ENCODE measurements at regions not wholly inside any gene's neighbourhood (a gene's known extent, or its start where the extent isn't known, plus 50 kb on each side); places are given as distances from the start of the nearest gene placed in this dataset.

GRCh38 chr17:34163646-34164045 is 91.4 kb upstream of the CCL2 start:
- H3K79me2 ChIP-seq (ENCODE audit: insufficient read depth, low read length), result no peaks in the 10 kb centered on the region
- no peak overlapping the region for H3K4me2 ChIP-seq (ENCODE audit: low read depth, low read length)
- peak; percentile 64 for ATAC-seq
- WGBS (ENCODE audit: low lambda C conversion rate), result 0% methylated on average over 6 of the region's 6 CpGs
- no peaks in the 10 kb centered on the region for H3K27me3 ChIP-seq (ENCODE audit: control insufficient read depth in 1 of 2, insufficient read depth in 2 of 2, low read length in 2 of 2)
- no peak overlapping the region for H3K4me3 ChIP-seq (replicated peaks in 1 of 3; ENCODE audit: insufficient read depth in 1 of 3, low read depth in 2 of 3, low read length in 3 of 3)
- TF ChIP-seq CTCF (CRISPR knock-in tag; IDR thresholded peaks at IDR 0.05) (peak; percentile 47), ISL2 (CRISPR knock-in tag; IDR thresholded peaks at IDR 0.05) (no peak), STAG1 (CRISPR knock-in tag; IDR thresholded peaks at IDR 0.05) (peak; percentile 42), RBM22 (optimal IDR thresholded peaks at IDR 0.05; ENCODE audit: low read length) (no peak), ZMYM2 (CRISPR knock-in tag; IDR thresholded peaks at IDR 0.05) (no peak), SMC3 (IDR thresholded peaks at IDR 0.05; ENCODE audit: low read length) (0 out of 2 replicates have a peak, but pooled peaks have one; percentile 3), BATF2 (CRISPR knock-in tag; IDR thresholded peaks at IDR 0.05) (no peak)
- no peak overlapping the region for H2AFZ ChIP-seq (ENCODE audit: low read length)
- peak; percentile 9 for DNase-seq (ENCODE audit: low spot score)
- no peaks in the 10 kb centered on the region for H3K4me1 ChIP-seq (ENCODE audit: insufficient read depth, low read length)
- BruUV-seq (replicated peaks), result no TSS peak
- H3K9ac ChIP-seq (ENCODE audit: insufficient read depth, low read depth, low read length), result no peak overlapping the region
- no peak overlapping the region for H3K27ac ChIP-seq (ENCODE audit: extremely low read length, insufficient read depth, low read length)
- ChIA-PET POLR2A (no interaction called here), CTCF (ENCODE audit: low intra/inter-chr PET ratio, low total read pairs) (no interaction called here)
- in situ Hi-C loops (cut with HindIII; ENCODE audit: extremely low pct_ligation_motif_present, low pct_unique_long_range_greater_than_20kb) (no loop called here), intact Hi-C loops (cut with micrococcal nuclease; ENCODE audit: unreplicated experiment) (no loop called here)
- no peaks in the 10 kb centered on the region for H4K20me1 ChIP-seq (ENCODE audit: insufficient read depth, low read length)
- no peak for FAIRE-seq
- H3K36me3 ChIP-seq (replicated peaks in 1 of 2; ENCODE audit: control insufficient read depth in 1 of 2, insufficient read depth in 2 of 2, low read length in 2 of 2), result no peaks in the 10 kb centered on the region
- H3K9me3 ChIP-seq (ENCODE audit: low read length), result peaks cover 5% of the 10 kb centered on the region; the same call in 1 of the 2 replicates

GRCh38 chr17:34164837-34165236 is 90.2 kb upstream of the CCL2 start:
- no peak overlapping the region for H3K27ac ChIP-seq (ENCODE audit: extremely low read length, insufficient read depth, low read length)
- intact Hi-C loops (cut with micrococcal nuclease; ENCODE audit: unreplicated experiment), result no loop called here
- 1% methylated on average over 4 of the region's 4 CpGs for WGBS (ENCODE audit: low lambda C conversion rate)
- CTCF ChIA-PET (ENCODE audit: low intra/inter-chr PET ratio, low total read pairs), result no interaction called here
- DNase-seq (ENCODE audit: low spot score) (no peak), FAIRE-seq (no peak), ATAC-seq (no peak)
- H3K27me3 ChIP-seq (ENCODE audit: control insufficient read depth in 1 of 2, insufficient read depth in 2 of 2, low read length in 2 of 2), result no peaks in the 10 kb centered on the region
- no TSS peak for BruUV-seq (replicated peaks)
- H3K4me1 ChIP-seq (ENCODE audit: insufficient read depth, low read length), result no peaks in the 10 kb centered on the region
- H3K9ac ChIP-seq (ENCODE audit: insufficient read depth, low read depth, low read length), result no peak overlapping the region
- no peak overlapping the region for H2AFZ ChIP-seq (ENCODE audit: low read length)
- in situ Hi-C loops (cut with HindIII; ENCODE audit: extremely low pct_ligation_motif_present, low pct_unique_long_range_greater_than_20kb), result no loop called here
- POLR2A ChIA-PET, result no interaction called here
- no peaks in the 10 kb centered on the region for H3K36me3 ChIP-seq (replicated peaks in 1 of 2; ENCODE audit: control insufficient read depth in 1 of 2, insufficient read depth in 2 of 2, low read length in 2 of 2)
- H3K79me2 ChIP-seq (ENCODE audit: insufficient read depth, low read length), result no peaks in the 10 kb centered on the region
- H4K20me1 ChIP-seq (ENCODE audit: insufficient read depth, low read length), result no peaks in the 10 kb centered on the region
- H3K9me3 ChIP-seq (ENCODE audit: low read length), result no peaks in the 10 kb centered on the region
- no peak overlapping the region for H3K4me2 ChIP-seq (ENCODE audit: low read depth, low read length)
- H3K4me3 ChIP-seq (replicated peaks in 1 of 3; ENCODE audit: insufficient read depth in 1 of 3, low read depth in 2 of 3, low read length in 3 of 3), result no peak overlapping the region
- no peak for TF ChIP-seq ZBTB49 (CRISPR knock-in tag; IDR thresholded peaks at IDR 0.05; ENCODE audit: borderline replicate concordance)
- no peak for TF ChIP-seq ZNF562 (CRISPR knock-in tag; IDR thresholded peaks at IDR 0.05; ENCODE audit: borderline replicate concordance)
- TF ChIP-seq YY1 (IDR thresholded peaks at IDR 0.05; ENCODE audit: insufficient read depth, insufficient replicate concordance, low read depth, low read length), result no peak
- no peak for TF ChIP-seq ZNF792 (CRISPR knock-in tag; IDR thresholded peaks at IDR 0.05)
- TF ChIP-seq SOX13 (IDR thresholded peaks at IDR 0.05), result no peak
- no peak for TF ChIP-seq SOX13 (CRISPR knock-in tag; conservative IDR thresholded peaks at IDR 0.05 in 1 of 2, IDR thresholded peaks at IDR 0.05 in 1 of 2)
- TF ChIP-seq SNAI1 (CRISPR knock-in tag; IDR thresholded peaks at IDR 0.05; ENCODE audit: borderline replicate concordance), result no peak
- no peak for TF ChIP-seq TEF (CRISPR knock-in tag; IDR thresholded peaks at IDR 0.05)

Measured in HepG2 (cell line).